Colonic mucosa (tissue), 4 donors: ENCODE measurements at regions not wholly inside any gene's neighbourhood (a gene's known extent, or its start where the extent isn't known, plus 50 kb on each side); places are given as distances from the start of the nearest gene placed in this dataset.

Experiments
- DNase-seq: peaks from one replicate; pipeline ENCODE4 v3.0.0-alpha.2; 2020
- H3K27ac ChIP-seq: fragments of 200-600 bp; one replicate; pipeline ENCODE4 v1.8.0; 2021
- H3K27me3 ChIP-seq: fragments of 200-600 bp; one replicate; pipeline ENCODE4 v1.8.0; 2021
- H3K36me3 ChIP-seq: fragments of 200-600 bp; one replicate; pipeline ENCODE4 v1.8.0; 2021
- H3K4me1 ChIP-seq: fragments of 200-600 bp; one replicate; pipeline ENCODE4 v1.8.0; 2021; ENCODE audit warnings: mild to moderate bottlenecking
- H3K4me3 ChIP-seq: fragments of 200-600 bp; one replicate; pipeline ENCODE4 v1.8.0; 2021
- H3K9ac ChIP-seq, 2 donors: one replicate each; pipeline ENCODE4 v1.7.0; 2013; ENCODE audit warnings: control low read depth in 2 of 2, low read depth in 2 of 2, low read length in 2 of 2
- H3K9me3 ChIP-seq: fragments of 200-600 bp; one replicate; pipeline ENCODE4 v1.8.0; 2021
- CTCF ChIP-seq: fragments of 200-600 bp; IDR thresholded peaks from one replicate; pipeline ENCODE4 v1.8.0; 2022; ENCODE audit warnings: antibody characterized with exemption, mild to moderate bottlenecking
- intact Hi-C: fragments of 100-400 bp; cut with DNase I; formaldehyde crosslinking; loops from one replicate; pipeline ENCODE4 v1.14.1; 2022
- donor health status: healthy.
- donor health status: DM: no; HTN: no; CAD: no.
- donor health status: DM: no; HTN: no; CAD: no.

GRCh38 chr14:51335531-51335930 lies 95.5 kb downstream of the TMX1 start:
- H3K27ac ChIP-seq = no peak overlapping the region
- DNase-seq = peak; percentile 31
- intact Hi-C loops = no loop called here
- H3K4me1 ChIP-seq = no peaks in the 10 kb centered on the region
- H3K9me3 ChIP-seq = no peaks in the 10 kb centered on the region
- peaks cover 3% of the 10 kb centered on the region for H3K27me3 ChIP-seq
- no peak overlapping the region for H3K9ac ChIP-seq
- H3K4me3 ChIP-seq = no peak overlapping the region
- H3K36me3 ChIP-seq = no peaks in the 10 kb centered on the region
- TF ChIP-seq CTCF = no peak

GRCh38 chr14:51335961-51336723 lies 96.1 kb downstream of the TMX1 start:
- H3K27me3 ChIP-seq = peaks cover 3% of the 10 kb centered on the region
- H3K4me3 ChIP-seq = no peak overlapping the region
- TF ChIP-seq CTCF = no peak
- no peak overlapping the region for H3K9ac ChIP-seq
- H3K4me1 ChIP-seq = no peaks in the 10 kb centered on the region
- H3K9me3 ChIP-seq = no peaks in the 10 kb centered on the region
- H3K27ac ChIP-seq = no peak overlapping the region
- intact Hi-C loops = no loop called here
- DNase-seq = no peak
- H3K36me3 ChIP-seq = no peaks in the 10 kb centered on the region

- no peak overlapping the region for H3K27ac ChIP-seq
- no peak overlapping the region for H3K9ac ChIP-seq
- no peak for TF ChIP-seq CTCF
- no peak overlapping the region for H3K4me3 ChIP-seq
- no peaks in the 10 kb centered on the region for H3K4me1 ChIP-seq
- no peaks in the 10 kb centered on the region for H3K36me3 ChIP-seq
- peaks cover under 1% of the 10 kb centered on the region for H3K27me3 ChIP-seq
- intact Hi-C loops = no loop called here
- H3K9me3 ChIP-seq = no peaks in the 10 kb centered on the region
- DNase-seq = no peak
Observed at GRCh38 chr14:51336734-51337133, 96.7 kb downstream of the TMX1 start.

- Histone ChIP-seq H3K9me3 (no peaks in the 10 kb centered on the region), H3K36me3 (no peaks in the 10 kb centered on the region), H3K9ac (no peak overlapping the region), H3K27me3 (no peaks in the 10 kb centered on the region), H3K4me1 (no peaks in the 10 kb centered on the region), H3K27ac (no peak overlapping the region), H3K4me3 (no peak overlapping the region)
- TF ChIP-seq CTCF = no peak
- intact Hi-C loops = no loop called here
- no peak for DNase-seq
Observed at GRCh38 chr14:51337520-51337919, 97.5 kb downstream of the TMX1 start.

- Histone ChIP-seq H3K27me3 (no peaks in the 10 kb centered on the region), H3K4me1 (no peaks in the 10 kb centered on the region), H3K9me3 (no peaks in the 10 kb centered on the region), H3K36me3 (no peaks in the 10 kb centered on the region), H3K9ac (no peak overlapping the region), H3K27ac (no peak overlapping the region), H3K4me3 (no peak overlapping the region)
- no peak for TF ChIP-seq CTCF
- DNase-seq = no peak
- intact Hi-C loops = no loop called here
Observed at GRCh38 chr14:51341338-51341737, 101.3 kb downstream of the TMX1 start.
